H1 (cell line): ENCODE measurements at regions not wholly inside any gene's neighbourhood (a gene's known extent, or its start where the extent isn't known, plus 50 kb on each side); places are given as distances from the start of the nearest gene placed in this dataset.
"Not testable (repeated sequence)": the region's sequence is repeated elsewhere in the genome, so short reads cannot be mapped to it uniquely, and the experiment has no call there.

Experiments
- CBX8 ChIP-seq: fragments of 300-800, 300-1000 bp; sonication (generic); IDR thresholded peaks from 2 replicates; pipeline ENCODE4 v1.7.1; 2016; ENCODE audit warnings: low read depth, low read length, borderline replicate concordance
- FOSL1 ChIP-seq: IDR thresholded peaks from 2 replicates; pipeline ENCODE4 v1.6.1; 2011; ENCODE audit warnings: mild to moderate bottlenecking, low read depth, low read length, moderate library complexity; ENCODE audit not compliant: insufficient read depth
- SP4 ChIP-seq: IDR thresholded peaks from 2 replicates; pipeline ENCODE4 v1.6.1; 2012; ENCODE audit warnings: low read length, inconsistent platforms
- TAF1 ChIP-seq: IDR thresholded peaks from 2 replicates; pipeline ENCODE4 v1.6.1; 2011; ENCODE audit warnings: mild to moderate bottlenecking, low read depth, low read length
- TF ChIP-seq, protein P1 (sequence below), 3 experiments: IDR thresholded peaks; 1 replicate in 2 of 3; 2 replicates in 1 of 3; pipeline versions ENCODE4 v1.5.1 to v1.6.1; 2011; ENCODE audit warnings: low read length in 3 of 3, mild to moderate bottlenecking in 3 of 3, inconsistent platforms in 2 of 3, low read depth in 1 of 3, moderate library complexity in 1 of 3; ENCODE audit not compliant: insufficient read depth in 1 of 3; ENCODE audit errors: control extremely low read depth in 1 of 3

DNA sequence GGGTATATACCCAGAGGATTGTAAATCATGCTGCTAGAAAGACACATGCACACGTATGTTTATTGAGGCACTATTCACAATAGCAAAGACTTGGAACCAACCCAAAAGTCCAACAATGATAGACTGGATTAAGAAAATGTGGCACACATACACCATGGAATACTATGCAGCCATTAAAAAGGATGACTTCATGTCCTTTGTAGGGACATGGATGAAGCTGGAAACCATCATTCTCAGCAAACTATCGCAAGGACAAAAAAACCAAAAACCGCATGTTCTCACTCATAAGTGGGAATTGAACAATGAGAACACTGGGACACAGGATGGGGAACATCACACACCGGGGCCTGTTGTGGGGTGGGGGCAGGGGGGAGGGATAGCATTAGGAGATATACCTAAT, 608.6 kb downstream of the RFPL4B start:
- TF ChIP-seq, protein P1, sequence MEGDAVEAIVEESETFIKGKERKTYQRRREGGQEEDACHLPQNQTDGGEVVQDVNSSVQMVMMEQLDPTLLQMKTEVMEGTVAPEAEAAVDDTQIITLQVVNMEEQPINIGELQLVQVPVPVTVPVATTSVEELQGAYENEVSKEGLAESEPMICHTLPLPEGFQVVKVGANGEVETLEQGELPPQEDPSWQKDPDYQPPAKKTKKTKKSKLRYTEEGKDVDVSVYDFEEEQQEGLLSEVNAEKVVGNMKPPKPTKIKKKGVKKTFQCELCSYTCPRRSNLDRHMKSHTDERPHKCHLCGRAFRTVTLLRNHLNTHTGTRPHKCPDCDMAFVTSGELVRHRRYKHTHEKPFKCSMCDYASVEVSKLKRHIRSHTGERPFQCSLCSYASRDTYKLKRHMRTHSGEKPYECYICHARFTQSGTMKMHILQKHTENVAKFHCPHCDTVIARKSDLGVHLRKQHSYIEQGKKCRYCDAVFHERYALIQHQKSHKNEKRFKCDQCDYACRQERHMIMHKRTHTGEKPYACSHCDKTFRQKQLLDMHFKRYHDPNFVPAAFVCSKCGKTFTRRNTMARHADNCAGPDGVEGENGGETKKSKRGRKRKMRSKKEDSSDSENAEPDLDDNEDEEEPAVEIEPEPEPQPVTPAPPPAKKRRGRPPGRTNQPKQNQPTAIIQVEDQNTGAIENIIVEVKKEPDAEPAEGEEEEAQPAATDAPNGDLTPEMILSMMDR (IDR thresholded peaks at IDR 0.05; ENCODE audit: control extremely low read depth in 1 of 3, insufficient read depth in 1 of 3, low read depth in 1 of 3, low read length in 3 of 3): not testable (repeated sequence)
- not testable (repeated sequence) for TF ChIP-seq TAF1, FOSL1, CBX8, SP4
